ENCODE measurements at regions not wholly inside any gene's neighbourhood (a gene's known extent, or its start where the extent isn't known, plus 50 kb on each side); places are given as distances from the start of the nearest gene placed in this dataset.
A peak's percentile ranks its signal among the peaks of the same experiment; 100 is the strongest.

DNA sequence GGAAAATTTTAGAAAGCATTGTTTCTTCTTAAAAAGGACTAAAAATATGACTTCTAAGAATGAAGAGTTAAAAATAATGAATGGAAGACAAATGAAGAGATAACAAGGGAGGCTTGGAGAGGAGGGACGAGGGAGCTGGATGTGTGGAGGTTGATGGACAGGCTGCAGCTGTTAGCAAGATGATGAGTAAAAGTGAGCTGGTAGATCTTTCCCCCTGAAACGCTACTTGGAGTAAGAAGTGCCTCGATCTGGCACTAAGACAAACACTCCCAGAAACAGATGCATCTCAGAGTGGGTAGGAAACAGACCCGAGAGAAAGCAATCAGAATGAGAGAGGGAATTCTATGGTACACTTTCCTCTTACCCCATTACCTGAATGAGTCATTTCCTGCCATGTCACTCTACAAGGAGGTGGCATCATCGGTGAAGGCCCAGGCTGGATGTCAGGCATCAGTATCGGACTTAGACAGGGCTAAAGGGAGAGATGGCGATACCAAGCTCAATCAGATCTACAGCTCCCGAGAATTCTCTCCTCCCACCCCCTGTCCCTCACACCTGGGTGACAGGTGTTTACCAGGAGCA, 154.1 kb upstream of the BMP2 start:
- no peak for DNase-seq

DNA sequence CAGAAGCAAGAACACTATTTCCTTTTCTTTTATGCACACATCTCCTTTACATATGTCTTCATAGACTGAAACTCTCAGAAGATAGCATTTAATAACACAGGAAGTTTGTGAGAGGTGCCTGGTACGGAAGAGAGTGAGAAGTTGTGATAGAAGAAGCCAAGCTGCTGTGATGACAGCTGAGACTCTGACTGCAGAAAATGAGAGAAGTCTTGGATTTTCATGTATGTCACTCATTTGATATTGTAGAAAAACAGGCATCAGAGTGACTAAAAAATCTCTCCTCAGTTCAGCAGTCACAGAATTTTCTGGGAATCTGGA, 154.9 kb upstream of the BMP2 start:
- DNase-seq: no peak

DNA sequence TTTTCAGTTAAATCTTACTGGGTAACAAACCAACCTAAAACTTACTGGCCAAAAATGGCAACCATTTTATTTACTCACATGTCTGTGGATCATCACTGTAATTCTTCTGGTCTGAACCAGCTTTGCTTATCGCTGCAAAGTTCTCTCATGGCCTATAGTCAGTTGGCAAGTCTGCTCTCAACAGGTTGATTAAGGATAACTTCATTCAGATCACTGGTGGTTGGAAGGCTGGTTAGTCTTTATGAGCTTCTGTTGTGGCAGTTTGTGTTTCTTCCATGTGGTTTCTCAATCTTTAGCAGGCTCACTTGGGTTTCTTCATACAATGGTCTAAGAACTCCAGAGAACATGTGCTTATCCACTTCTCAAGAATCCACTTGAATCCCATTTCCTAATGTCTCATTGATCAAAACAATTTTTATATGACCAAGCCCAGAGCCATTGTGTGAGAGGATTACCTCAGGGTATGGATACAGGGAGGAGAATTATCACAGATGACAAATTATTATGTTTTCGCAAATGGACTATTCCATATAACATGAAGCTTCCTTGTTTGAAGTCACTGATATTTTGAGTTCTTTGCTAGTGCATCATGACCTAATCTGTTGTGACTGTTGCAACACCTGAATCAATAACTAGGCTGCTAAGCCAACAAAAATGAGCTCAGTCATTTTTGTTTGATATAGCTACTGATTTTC, 155.4 kb upstream of the BMP2 start:
- DNase-seq: no peak

DNA sequence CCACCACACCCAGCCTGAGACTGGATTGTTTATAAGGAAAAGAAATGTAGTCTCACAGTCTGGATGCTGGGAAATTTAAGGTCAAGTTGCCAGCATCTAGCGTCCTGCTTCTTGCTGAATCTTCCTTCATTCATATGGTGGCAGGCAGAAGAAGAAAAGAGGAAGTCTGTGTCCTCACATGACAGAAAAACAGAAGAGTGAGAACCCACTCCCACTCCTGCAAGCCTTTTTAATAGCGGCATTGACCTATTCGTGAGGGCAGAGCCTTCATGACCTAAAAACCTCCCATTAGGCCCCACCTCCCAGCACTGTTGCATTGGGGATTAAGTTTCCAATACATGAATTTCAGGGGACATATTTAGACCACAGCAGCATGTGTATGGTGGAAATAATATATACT, 160.8 kb upstream of the BMP2 start:
- no peak for DNase-seq

DNA sequence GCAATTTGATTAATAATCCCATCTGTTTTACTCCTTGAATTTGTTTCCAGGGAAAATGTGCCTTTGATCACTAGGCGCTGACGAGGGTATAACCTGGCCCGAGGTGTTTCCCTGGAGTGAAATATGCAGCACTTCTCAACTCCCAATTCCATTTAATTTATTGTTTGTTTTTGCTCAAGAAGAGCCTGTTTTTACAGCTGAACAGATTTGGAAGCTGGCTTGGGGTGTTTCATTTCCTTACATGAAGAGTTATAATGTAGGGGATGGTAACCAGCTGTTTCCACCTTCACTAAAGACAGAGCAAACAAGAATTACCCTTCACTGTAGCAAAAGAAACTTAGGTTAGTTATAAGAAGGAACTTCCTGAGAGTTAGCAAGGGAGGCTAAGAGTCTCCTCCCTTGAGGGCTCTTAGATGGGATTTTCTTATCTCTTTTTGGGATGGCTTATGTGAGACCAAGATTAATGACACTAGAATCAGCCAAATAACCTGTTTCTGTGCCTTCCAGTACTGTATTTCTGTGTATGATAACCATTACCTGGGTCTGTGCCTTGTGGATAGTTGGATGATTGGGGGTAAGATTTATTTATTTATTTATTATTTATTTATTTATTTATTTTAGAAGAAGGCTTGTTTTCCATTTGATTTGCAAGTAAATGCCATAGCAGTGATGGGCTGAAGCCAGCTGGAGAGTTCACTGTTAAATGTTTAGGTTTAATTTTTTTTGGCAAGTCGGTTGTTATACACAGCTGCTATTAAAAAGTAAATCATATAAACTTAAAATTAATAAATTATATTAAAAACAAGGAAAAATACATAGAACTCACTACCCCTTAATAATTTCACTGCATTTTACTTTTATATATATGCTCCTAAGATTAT, 162.2 kb upstream of the BMP2 start:
- DNase-seq: peak; percentile 23

DNA sequence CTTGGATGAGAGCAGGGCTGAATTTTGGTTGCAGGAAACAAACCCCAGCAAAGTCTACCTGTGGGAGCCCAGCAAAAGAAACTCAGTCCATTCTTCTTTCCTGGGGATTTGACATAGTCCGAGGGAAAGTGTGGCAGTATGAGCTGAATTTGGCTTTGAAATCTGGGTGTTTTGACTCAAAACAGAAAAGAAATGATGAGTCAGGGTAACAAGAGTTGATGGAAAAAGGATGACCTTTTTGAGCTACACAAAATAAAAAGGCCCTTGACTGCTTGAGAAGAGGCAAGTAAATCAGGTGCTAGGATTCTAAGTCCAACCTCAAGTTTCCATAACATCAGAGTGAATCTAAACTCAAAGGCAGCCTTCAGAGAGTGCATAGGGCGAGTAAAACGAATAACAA, 163.3 kb upstream of the BMP2 start:
- no peak for DNase-seq

DNA sequence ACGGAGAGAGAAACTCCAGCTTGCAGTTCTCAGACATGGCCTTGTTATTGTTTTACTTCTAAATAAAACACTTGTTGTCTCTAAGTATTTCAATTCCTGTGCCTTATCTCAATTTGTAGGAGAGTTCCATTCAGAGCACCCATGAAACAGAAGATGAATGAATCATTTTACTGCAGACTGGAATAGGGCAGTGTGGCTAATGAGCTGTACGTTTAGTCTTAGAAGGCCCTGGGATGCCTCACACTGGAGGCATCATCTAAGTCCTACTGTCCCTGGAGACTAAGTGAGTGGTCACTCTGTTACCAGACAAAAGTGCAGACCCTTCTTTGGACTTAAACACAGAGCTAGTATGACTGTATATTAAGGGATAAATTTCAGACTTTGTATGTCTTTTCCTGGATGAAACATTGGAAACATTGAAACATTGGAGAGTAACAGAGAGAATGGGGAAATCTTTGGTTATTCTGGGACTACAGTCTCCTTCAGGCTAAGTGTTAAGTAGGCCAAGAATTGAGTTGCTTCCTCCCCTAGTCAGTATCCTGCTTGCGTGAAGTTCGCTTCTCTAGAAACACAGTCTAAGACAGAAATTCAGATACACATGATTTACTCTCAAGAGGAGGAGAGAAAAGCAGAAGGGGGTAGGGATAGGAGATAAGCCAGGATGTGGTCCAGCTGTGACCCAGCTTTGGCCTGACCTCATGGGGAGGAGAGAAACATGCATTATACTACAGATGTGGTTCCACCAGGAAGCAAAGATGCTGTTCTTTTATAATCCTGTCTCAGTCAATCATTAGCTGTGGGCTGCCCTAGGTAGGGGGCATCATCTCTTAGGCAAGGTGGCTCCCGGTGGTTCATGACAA, 167.4 kb upstream of the BMP2 start:
- DNase-seq: no peak

DNA sequence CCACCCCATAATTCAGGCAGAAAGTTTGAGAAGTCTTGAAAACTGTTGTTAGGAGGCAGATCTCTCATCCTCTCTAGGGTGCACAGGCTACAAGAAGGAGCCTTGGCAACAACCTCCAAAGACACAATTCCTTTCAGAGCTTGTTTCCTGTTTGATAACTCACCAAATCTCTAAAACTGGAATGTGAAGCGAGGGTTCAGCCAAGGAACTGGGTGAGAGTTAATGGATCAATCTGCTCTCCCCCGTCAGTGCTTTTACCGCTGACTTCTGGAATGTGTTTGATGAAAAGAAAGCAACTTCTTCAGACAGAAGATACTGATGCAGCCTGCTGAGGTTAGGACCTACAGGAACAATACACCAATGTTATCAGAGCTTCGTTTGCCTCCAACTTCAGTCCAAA, 171.8 kb upstream of the BMP2 start:
- no peak for DNase-seq

DNA sequence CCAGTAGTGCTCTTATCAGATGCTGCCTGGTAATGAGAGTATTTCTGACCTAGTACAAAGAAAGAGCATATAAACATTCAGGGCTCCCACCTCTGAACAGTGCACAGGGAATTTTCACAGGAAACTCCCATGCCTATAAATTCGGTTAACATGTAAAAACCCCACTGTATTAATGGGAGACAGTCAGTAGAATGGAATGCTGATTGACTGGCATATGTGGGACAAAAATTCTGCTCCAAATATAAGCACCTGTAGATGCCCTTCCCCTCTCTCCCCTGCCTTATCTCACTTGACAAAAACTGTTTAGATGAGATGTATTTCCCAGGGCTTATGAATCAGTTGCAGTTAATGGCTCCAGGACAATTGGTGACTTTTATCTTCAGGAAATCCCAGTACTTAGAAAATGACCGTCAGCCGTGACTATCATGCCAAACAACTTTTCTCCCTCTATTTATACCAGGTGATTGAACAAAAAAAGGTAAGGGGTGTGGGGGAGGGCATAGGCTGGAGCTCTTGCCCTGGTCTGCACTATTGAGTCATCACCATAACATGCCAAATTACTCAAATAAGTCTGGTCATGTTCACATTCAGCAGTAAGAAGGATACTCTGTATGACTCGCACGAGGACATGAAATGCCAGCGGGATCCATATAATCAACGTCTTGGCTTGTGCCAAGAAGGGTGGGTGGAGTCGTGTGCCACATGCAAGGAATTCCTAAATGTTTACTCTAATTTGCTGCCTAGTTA, 176.4 kb upstream of the BMP2 start:
- no peak for DNase-seq

DNA sequence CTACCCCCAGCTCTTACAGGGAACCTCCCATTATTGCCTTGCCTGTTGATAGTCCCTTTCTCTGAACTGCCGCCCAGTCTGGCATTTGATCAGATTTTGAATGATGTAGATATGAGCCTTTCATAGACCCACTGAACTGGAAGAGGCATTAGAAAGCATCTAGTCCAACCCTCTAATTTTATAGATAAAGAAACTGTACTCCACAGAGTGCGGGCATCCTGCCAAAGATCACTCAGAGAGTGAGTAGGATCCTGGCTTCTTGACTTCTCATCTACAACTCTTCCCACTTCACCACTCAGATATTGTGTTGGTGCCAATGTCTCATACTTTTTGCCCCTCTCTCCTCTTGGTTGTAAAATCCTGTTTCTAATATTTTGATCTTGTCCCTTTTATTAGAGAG, 179.2 kb upstream of the BMP2 start:
- no peak for DNase-seq

DNA sequence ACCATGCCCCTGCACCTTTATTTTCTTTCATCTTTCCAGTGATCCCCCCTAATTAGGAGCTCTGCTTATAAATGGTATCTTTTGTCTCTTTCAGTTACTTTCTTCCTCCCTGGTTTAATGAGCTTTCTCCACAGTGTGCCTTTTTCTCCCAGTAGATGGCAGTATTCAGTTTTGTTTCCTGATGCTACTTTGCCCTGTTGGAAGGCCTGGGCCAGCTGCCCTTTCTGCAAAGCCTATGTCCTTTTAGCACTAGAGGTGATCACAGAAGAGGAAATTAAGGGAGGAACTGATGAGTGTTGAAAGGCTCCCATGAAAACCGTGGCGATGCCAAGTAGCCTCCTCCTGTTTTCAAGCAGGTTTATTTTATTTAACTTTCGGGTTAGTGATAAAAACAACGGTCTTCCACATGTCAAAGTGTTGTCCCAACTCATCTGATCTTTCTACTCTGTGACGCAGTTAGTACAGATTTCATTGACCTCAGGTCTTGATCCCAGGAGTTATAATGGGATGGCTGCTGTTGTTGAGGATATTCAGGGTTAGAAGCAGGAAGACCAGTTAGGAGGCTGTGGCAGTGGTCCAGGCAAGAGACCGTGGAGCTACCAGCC, 184.2 kb upstream of the BMP2 start:
- peak; percentile 36 for DNase-seq

DNA sequence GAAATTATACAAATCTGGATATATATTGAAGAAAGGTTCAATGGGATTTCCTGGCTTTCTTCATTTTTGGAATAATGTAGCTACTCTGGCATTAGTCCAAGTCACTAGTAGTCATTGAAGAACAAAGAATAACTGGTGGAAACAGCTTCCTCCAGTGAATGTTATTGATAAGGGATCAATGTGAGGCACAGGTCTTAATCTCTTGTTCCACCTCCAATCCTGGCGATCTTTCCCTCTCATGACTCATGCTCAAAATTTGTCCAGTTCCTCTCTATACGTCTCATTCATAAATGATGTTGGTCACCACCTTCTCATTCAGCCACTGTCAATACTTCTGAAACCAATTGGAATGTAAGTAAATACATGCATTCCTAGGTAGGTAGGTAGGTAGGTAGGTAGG, 185.0 kb upstream of the BMP2 start:
- DNase-seq: no peak

DNA sequence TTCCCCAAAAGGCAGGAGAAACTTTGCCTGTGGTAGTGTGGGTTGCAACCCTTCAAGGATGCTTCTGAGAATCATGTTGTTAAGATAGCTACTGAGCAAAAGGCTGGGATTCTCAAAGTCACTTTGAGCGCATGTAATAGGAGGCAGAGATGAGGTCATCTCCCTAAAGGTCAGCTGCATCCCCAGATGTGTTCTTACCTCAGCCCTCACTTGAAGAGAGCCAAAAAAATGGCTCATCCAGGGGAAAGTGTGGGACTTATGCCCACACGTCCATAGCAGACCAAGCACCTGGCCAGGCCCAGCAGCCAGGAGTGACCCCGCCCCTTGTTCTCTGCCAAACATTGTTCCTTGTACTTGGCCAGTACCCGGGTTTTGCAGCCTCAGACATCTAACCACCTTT, 187.0 kb upstream of the BMP2 start:
- no peak for DNase-seq

DNA sequence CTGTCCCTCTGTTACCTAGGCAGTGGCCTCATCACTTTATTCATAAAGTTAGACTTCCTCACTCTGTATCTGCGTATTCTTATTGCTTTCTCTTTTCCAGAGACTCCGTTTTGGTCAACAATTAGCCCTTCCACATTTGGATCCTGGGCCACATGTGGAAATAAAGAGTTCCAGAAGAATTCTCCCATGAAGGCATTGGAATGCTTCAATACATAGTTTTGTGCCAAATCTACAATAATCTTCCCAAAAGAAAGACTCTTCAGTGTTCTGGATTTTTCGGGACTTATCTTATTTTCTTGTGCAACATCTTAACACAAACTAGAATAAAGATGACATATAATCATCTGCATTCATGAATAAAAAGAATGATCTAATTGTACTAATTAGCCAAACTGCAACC, 187.7 kb upstream of the BMP2 start:
- no peak for DNase-seq

DNA sequence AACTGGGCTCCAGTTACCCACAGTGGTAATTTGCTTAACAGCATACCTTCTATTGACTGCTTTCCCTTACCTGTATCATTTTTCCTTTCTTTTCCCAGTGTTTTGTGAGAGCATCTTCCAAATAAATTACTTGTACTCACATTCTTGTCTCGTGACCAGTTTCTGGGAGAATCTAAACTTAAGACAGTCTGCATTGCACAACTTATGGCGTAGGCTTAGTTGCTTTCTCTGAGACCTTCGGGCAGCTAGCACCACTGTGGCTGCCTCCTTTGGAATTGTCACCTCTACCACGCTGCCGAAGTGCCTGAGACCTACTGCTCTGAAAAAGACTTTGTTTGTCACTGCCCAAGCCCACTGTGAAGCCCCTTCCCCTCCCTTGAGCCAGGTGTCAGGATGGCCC, 188.1 kb upstream of the BMP2 start:
- DNase-seq: no peak

DNA sequence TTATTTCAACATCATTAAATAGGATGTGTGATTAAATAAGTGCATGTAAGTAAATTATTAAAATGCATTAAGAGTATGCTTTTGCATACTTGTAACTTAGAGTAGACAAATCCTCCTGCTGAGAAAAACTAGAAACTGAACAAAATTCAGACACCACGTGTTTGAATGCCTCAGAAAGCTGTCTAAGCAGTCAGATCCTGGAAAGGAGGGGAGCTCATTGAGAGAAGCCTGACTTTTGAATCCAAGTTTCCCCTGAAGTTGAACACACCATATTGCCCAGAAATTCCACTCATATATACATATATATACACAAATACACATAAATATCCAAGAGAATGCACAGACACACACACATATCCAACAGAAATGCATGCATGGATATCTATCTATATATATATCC, 190.0 kb upstream of the BMP2 start:
- DNase-seq: no peak

DNA sequence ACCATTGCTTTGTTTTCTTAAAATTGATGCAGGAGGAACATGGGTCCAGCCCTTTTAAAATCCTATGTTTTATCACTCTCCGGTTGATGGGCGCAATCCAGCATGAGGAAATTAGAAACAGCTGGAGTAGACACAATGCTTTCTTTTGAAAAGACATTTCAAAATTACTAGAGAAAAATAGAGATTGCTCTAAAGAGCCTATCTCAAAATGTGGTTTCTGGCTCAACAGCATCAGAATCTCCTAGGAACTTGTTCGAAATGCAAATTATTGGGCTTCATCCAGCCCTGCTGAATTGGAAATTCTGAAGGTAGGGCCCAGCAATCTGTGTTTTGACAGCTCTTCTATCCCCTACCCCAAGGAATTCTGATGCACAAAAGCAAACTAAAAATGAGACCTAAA, 190.8 kb upstream of the BMP2 start:
- DNase-seq: no peak

DNA sequence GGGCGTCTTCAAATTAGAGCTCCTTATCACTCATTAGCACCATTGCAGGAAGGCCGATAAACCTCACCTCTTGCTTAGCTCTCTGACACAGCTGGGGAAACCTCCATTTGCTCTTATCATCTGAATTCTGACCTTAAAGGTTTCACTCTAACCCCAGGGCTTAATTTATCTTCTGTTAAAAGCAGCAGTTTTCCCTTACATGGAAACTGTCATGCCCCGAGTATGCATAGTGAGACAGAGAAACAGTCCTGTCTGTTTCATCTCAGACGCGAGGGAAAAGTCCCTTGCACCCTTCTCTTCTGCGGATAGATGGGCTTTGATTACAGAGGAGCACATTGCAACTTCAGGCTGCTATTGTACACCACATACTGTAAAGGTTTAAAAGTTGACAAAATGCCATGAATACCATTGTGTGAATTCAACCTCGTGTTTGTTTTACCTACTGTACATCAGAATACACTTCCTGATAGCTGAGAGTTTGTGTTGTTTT, 191.5 kb upstream of the BMP2 start:
- DNase-seq: no peak

DNA sequence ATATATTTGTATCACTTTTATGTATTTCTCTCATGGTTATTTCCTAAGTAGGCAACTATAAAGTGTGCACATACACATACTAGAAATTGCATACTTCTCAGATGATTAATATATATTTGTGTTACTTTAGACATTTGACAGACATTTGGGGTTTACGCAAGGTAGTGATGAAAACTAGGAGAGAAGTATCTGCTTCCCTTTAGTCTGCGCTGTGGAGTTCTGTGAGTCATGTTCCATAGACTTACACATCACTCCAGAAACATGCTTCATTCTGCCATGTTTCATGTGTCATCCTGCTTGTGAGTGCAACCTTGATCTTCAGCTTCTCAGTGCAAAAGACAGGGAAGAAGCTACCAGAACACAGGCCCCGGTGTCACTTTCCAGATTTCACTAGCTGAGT, 200.7 kb upstream of the BMP2 start:
- DNase-seq: no peak

DNA sequence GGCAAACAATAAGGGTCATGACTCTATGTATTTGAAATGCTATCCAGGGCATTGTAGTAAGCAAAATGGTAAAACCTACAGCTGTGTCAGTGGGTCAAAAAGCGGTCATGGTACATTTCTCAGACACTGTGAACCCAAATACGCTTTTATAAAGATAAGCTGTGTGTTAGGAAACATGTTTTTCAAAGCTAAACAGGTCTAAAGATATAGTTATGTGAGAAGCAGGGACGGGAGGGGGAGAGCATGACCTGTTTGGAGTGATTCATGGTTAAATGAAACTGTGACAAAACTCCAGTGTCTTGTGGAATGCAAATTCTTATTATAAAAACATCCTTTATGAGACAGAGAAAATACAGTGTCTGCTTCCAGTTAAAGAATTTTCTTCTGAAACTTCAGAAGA, 205.4 kb upstream of the BMP2 start:
- DNase-seq: no peak

DNA sequence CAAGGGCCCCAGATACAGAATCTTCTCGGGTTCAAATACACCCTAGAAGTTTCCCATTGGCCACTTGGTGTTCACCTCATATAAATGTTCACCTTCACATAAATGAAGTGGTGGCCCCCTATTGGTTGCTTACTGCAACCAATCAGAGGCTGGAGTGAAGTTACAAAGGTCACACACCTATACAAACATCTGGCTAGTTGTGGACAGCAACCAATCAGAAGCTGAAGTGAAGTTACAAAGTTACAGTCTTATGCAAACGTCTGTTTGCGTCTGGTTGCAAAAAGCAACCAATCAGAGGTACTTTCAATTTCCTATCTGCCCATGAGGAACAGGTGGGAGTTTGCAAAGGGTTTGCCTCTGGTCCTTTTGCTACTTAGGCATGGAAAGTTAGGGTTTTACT, 206.5 kb upstream of the BMP2 start:
- no peak for DNase-seq

DNA sequence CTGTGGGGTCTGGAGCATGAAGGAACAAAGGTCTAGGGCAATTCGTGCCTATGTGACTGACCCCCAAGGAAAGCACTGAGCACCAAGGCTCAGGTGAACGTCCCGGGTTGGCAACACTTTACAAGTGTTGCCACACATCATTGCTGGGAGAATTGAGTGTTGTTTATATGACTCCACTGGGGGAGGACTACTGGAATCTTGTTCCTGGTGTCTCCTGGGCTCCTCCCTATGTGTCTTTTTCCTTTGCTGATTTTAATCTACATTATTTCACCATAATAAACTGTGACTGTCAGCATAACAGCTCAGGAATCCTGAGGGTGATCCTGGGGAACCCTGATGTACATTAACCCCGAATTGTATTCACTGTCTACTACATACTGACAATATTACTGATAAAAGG, 207.7 kb upstream of the BMP2 start:
- DNase-seq: no peak

Measured in right kidney (tissue), 1 donor.